Ovary (tissue), 7 donors: ENCODE measurements at regions not wholly inside any gene's neighbourhood (a gene's known extent, or its start where the extent isn't known, plus 50 kb on each side); places are given as distances from the start of the nearest gene placed in this dataset.

ENCODE experiments used
- DNase-seq, 5 donors: peaks; one replicate each; pipeline ENCODE4 v3.0.0-alpha.2; 2019 to 2020
- H3K27ac ChIP-seq, 2 donors: fragments of 200-600 bp; one replicate each; pipeline versions ENCODE4 v1.5.1 to v1.8.0; 2019 to 2022
- H3K27me3 ChIP-seq: fragments of 200-600 bp; one replicate; pipeline ENCODE4 v1.8.0; 2022
- H3K36me3 ChIP-seq: fragments of 200-600 bp; sonication (generic); one replicate; pipeline ENCODE4 v1.5.1; 2019
- H3K4me1 ChIP-seq: one replicate; pipeline ENCODE4 v1.8.1; 2013; ENCODE audit warnings: mild to moderate bottlenecking, moderate library complexity; ENCODE audit not compliant: insufficient read depth
- H3K4me3 ChIP-seq: fragments of 200-600 bp; sonication (generic); one replicate; pipeline ENCODE4 v1.5.1; 2017
- H3K9me3 ChIP-seq, 2 donors: fragments of 200-600 bp in 1 of 2; sonication (generic) in 1 of 2; one replicate each; pipeline versions ENCODE4 v1.5.1 to v1.8.1; 2013 to 2019; ENCODE audit warnings: mild to moderate bottlenecking in 1 of 2, moderate library complexity in 1 of 2
- CTCF ChIP-seq, 3 donors: fragments of 450-650 bp in 2 of 3; fragments of 200-600 bp in 1 of 3; IDR thresholded peaks; one replicate each; pipeline versions ENCODE4 v1.5.1 to v1.8.0; 2016 to 2022; ENCODE audit warnings: antibody characterized with exemption in 3 of 3, mild to moderate bottlenecking in 1 of 3
- EP300 ChIP-seq: sonication (generic); formaldehyde crosslinking; IDR thresholded peaks from one replicate; pipeline ENCODE4 v1.6.1; 2017; ENCODE audit warnings: antibody characterized with exemption
- POLR2A ChIP-seq: fragments of 450-650 bp; IDR thresholded peaks from one replicate; pipeline ENCODE4 v1.6.1; 2017; ENCODE audit warnings: antibody characterized with exemption, mild to moderate bottlenecking, moderate library complexity
- WGBS, 3 donors: extraction: QIAGEN DNeasy Blood & Tissue Kit in 1 of 3; methylation state at CpG; one replicate each; pipeline versions ENCODE4 v1.1.5 to v1.1.7; 2013 to 2017; 5-methylcytosine and 5-hydroxymethylcytosine counted together
- intact Hi-C, 4 donors: fragments of 100-400 bp; cut with DNase I; formaldehyde crosslinking; loops; one replicate each; pipeline versions ENCODE4 v1.11.0 to v1.15.1; 2022 to 2023
- donor health status: DM: no; HTN: no; CAD: no; lungs with moderate emphysema.
- donor health status: DM: no; HTN: no; CAD: no.
- donor health status: Bipolar disorder and iron deficiency.
- donor health status: DM: no; HTN: no; CAD: no.
- donor health status: DM: yes; HTN: yes; CAD: no.

GRCh38 chr3:150221904-150222523 lies 186.1 kb upstream of the TSC22D2 start:
- Histone ChIP-seq H3K27me3 (no peaks in the 10 kb centered on the region), H3K4me3 (no peak overlapping the region), H3K36me3 (no peaks in the 10 kb centered on the region), H3K9me3 (no peaks in the 10 kb centered on the region), H3K4me1 (peaks cover 2% of the 10 kb centered on the region), H3K27ac (no peak overlapping the region)
- TF ChIP-seq CTCF (IDR thresholded peaks at IDR 0.05) (no peak), POLR2A (no peak), EP300 (no peak)
- 83 to 93% (median 88%) methylated on average over 10 of the region's 10 CpGs for WGBS, 3 donors
- DNase-seq = no peak
- intact Hi-C loops = loop anchor here in 2 of 4 donors (2.0 to 10.0 kb wide), 3 partner anchors 255 to 273 kb away; no protein-coding TSS in a partner anchor

- intact Hi-C loops = loop anchor here in 2 of 4 donors (2.0 to 10.0 kb wide), 3 partner anchors 253 to 274 kb away; no protein-coding TSS in a partner anchor
- DNase-seq = no peak
- no peaks in the 10 kb centered on the region for H3K27me3 ChIP-seq
- no peaks in the 10 kb centered on the region for H3K9me3 ChIP-seq
- WGBS, 3 donors = 24 to 41% (median 39%) methylated on average over 5 of the region's 5 CpGs
- H3K4me1 ChIP-seq = peaks cover 5% of the 10 kb centered on the region
- no peak overlapping the region for H3K27ac ChIP-seq
- peak overlapping the region; percentile 27 for H3K4me3 ChIP-seq
- TF ChIP-seq EP300 = no peak
- no peak for TF ChIP-seq POLR2A
- no peak for TF ChIP-seq CTCF (IDR thresholded peaks at IDR 0.05)
- no peaks in the 10 kb centered on the region for H3K36me3 ChIP-seq
These were observed 187.3 kb upstream of the TSC22D2 start for GRCh38 chr3:150220799-150221198.

- WGBS, 3 donors = 84 to 92% (median 92%) methylated on average over 3 of the region's 3 CpGs
- no peak for DNase-seq
- H3K27ac ChIP-seq = no peak overlapping the region
- TF ChIP-seq POLR2A = no peak
- no peak for TF ChIP-seq EP300
- TF ChIP-seq CTCF (IDR thresholded peaks at IDR 0.05) = no peak
- intact Hi-C loops = loop anchor here in 2 of 4 donors (2.0 to 10.0 kb wide), 3 partner anchors 253 to 275 kb away; no protein-coding TSS in a partner anchor
- no peaks in the 10 kb centered on the region for H3K36me3 ChIP-seq
- no peaks in the 10 kb centered on the region for H3K27me3 ChIP-seq
- H3K4me1 ChIP-seq = peaks cover 5% of the 10 kb centered on the region
- no peak overlapping the region for H3K4me3 ChIP-seq
- H3K9me3 ChIP-seq = no peaks in the 10 kb centered on the region
These were observed 188.1 kb upstream of the TSC22D2 start for GRCh38 chr3:150220041-150220440.

- Histone ChIP-seq H3K4me1 (peaks cover 5% of the 10 kb centered on the region), H3K36me3 (no peaks in the 10 kb centered on the region), H3K4me3 (no peak overlapping the region), H3K27me3 (no peaks in the 10 kb centered on the region), H3K27ac (no peak overlapping the region), H3K9me3 (no peaks in the 10 kb centered on the region)
- WGBS, 3 donors = 92 to 98% (median 95%) methylated on average over 3 of the region's 3 CpGs
- TF ChIP-seq EP300 = no peak
- no peak for TF ChIP-seq POLR2A
- no peak for TF ChIP-seq CTCF (IDR thresholded peaks at IDR 0.05)
- DNase-seq = no peak
- intact Hi-C loops = no loop called here
These were observed 189.3 kb upstream of the TSC22D2 start for GRCh38 chr3:150218841-150219240.
